Right lobe of liver (tissue), 6 donors: ENCODE measurements at regions not wholly inside any gene's neighbourhood (a gene's known extent, or its start where the extent isn't known, plus 50 kb on each side); places are given as distances from the start of the nearest gene placed in this dataset.

Experiments
- ATAC-seq, 4 donors: fragments of 200-7000 bp; cut with Tn5 transposase; one replicate each; pipeline ENCODE4 v1.9.1; 2020; ENCODE audit warnings: mild to moderate bottlenecking in 4 of 4, moderate library complexity in 4 of 4
- DNase-seq, 3 donors: peaks; one replicate each; pipeline ENCODE4 v3.0.0-alpha.2; 2020
- H3K27ac ChIP-seq, 3 donors: fragments of 200-600 bp; one replicate each; pipeline ENCODE4 v1.8.0; 2022
- H3K27me3 ChIP-seq, 2 donors: fragments of 200-600 bp; one replicate each; pipeline ENCODE4 v1.8.0; 2022
- H3K36me3 ChIP-seq, 4 donors: fragments of 200-600 bp; sonication (generic) in 1 of 4; one replicate each; pipeline versions ENCODE4 v1.5.1 to v1.8.0; 2017 to 2022; ENCODE audit warnings: control low read depth in 1 of 4
- H3K4me1 ChIP-seq, 4 donors: fragments of 200-600 bp; sonication (generic) in 1 of 4; one replicate each; pipeline versions ENCODE4 v1.5.1 to v1.8.0; 2017 to 2022; ENCODE audit warnings: control low read depth in 1 of 4
- H3K4me3 ChIP-seq, 3 donors: fragments of 200-600 bp; one replicate each; pipeline ENCODE4 v1.8.0; 2022
- H3K9me3 ChIP-seq, 4 donors: fragments of 200-600 bp; sonication (generic) in 1 of 4; one replicate each; pipeline versions ENCODE4 v1.5.1 to v1.8.0; 2017 to 2022; ENCODE audit warnings: control low read depth in 1 of 4
- CTCF ChIP-seq, 4 donors: fragments of 200-600 bp in 3 of 4; fragments of 450-650 bp in 1 of 4; IDR thresholded peaks; one replicate each; pipeline versions ENCODE4 v1.5.1 to v1.8.0; 2016 to 2022; ENCODE audit warnings: antibody characterized with exemption in 4 of 4, mild to moderate bottlenecking in 2 of 4
- POLR2A ChIP-seq: fragments of 450-650 bp; IDR thresholded peaks from one replicate; pipeline ENCODE4 v1.6.1; 2017; ENCODE audit warnings: antibody characterized with exemption, mild to moderate bottlenecking
- WGBS: methylation state at CpG from one replicate; pipeline ENCODE4 v1.1.6; 2018; ENCODE audit warnings: low coverage, low lambda C conversion rate; ENCODE audit not compliant: insufficient coverage; ENCODE audit errors: missing lambda C conversion rate; 5-methylcytosine and 5-hydroxymethylcytosine counted together
- intact Hi-C, 2 donors: fragments of 100-400 bp; cut with DNase I; formaldehyde crosslinking; loops; one replicate each; pipeline versions ENCODE4 v1.11.2 to v1.14.1; 2022
- donor health status: DM: no; HTN: yes; CAD: no.
- donor health status: DM: no; HTN: no; CAD: no.
- donor health status: DM: no; HTN: no; CAD: no.
- donor health status: DM: no; HTN: yes; CAD: no.
- donor health status: DM: no; HTN: yes; CAD: no.

DNA sequence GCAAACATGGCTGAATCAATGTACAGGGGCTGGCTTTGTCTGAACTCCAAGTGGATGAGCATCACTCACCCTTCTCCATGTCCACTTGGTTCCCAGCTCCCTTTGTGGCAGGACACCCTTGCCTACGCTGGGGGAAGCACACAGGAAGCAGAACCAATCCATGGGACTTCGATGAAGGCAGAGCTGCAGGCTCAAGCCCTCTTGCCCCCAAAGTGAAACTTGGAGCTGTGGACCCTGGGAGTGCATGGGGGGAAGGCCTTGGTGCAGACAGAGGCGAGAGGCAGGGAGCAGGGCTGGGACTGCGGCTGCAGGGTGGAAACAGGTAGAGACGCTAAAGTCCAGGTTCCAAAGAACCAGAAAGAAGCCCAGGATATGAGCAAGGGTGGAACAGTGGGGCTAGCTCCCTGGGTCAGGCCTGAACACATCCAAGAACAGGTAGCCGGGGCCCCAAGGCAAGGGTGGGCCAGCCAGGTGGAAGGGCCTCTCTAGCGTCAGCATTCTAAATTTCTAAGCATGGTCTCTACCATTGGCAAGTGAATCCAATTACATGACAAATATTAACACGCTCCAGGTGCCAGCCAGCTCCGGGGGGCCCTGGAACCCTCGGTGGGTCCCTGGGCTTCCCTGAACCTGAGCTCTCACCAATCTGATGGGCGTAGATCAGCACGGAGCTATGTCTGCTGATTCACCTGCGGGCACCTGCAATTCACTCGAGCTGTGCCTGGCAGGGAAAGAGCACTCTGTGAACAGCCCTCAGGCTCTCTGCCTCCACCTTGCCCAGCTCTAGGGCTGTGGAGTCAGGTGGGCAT is 532.8 kb downstream of the BRD1 start:
- Histone ChIP-seq H3K4me3 (no peak overlapping the region), H3K4me1 (no peaks in the 10 kb centered on the region), H3K9me3 (no peaks in the 10 kb centered on the region), H3K36me3 (no peaks in the 10 kb centered on the region), H3K27ac (no peak overlapping the region), H3K27me3 (no peaks in the 10 kb centered on the region)
- WGBS, result 40% methylated on average over 1 of the region's 14 CpGs
- intact Hi-C loops, result no loop called here
- no peak for TF ChIP-seq POLR2A
- no peak for TF ChIP-seq CTCF (IDR thresholded peaks at IDR 0.05)
- no peak for DNase-seq
- ATAC-seq, result no peak

DNA sequence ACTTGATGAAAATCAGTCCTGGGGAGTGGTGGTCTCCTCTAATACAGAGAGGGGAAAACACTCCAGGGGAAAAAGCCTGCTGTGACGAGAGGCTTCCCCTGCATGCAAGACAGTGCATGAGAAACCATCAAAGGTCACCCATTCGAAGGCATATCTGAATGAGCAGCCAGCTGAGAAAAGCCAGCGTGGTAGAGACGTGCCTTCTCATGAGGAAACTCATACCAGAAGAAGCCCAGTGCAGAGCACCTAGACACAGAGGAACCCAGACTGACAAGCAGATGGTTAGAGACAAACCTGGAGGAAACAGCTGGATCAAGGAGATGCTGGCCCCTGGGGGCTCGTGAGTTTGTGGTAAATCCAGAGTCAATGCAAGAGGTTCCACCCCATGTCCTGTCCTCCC is 534.8 kb downstream of the BRD1 start:
- H3K4me1 ChIP-seq, result no peaks in the 10 kb centered on the region
- H3K27ac ChIP-seq, result no peak overlapping the region
- intact Hi-C loops, result no loop called here
- 30% methylated on average over 4 of the region's 5 CpGs for WGBS
- no peak overlapping the region for H3K4me3 ChIP-seq
- H3K36me3 ChIP-seq, result no peaks in the 10 kb centered on the region
- DNase-seq (no peak), ATAC-seq (no peak)
- H3K27me3 ChIP-seq, result no peaks in the 10 kb centered on the region
- H3K9me3 ChIP-seq, result no peaks in the 10 kb centered on the region
- TF ChIP-seq POLR2A (no peak), CTCF (IDR thresholded peaks at IDR 0.05) (no peak)

DNA sequence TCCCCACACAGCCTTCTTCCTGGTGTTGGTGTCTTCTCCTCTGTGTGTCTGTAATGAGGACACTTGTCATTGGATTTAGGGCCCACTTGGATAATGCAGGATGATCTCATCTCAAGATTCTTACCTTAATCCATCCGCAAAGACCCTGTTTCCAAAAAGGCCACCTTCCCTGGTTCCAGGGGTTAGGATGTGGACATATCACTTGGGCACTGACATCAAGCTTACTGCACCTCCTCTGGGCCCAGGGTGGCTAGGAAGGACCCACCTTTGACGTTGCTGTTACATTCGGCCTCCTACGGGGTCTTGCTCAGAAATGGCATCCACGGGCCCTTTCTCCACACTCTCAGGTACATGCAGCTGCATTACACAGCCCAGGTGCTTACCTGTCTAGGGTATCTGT is 535.9 kb downstream of the BRD1 start:
- intact Hi-C loops, result no loop called here
- TF ChIP-seq CTCF (IDR thresholded peaks at IDR 0.05), result no peak
- TF ChIP-seq POLR2A, result no peak
- Histone ChIP-seq H3K36me3 (no peaks in the 10 kb centered on the region), H3K27ac (no peak overlapping the region), H3K27me3 (no peaks in the 10 kb centered on the region), H3K4me1 (no peaks in the 10 kb centered on the region), H3K9me3 (no peaks in the 10 kb centered on the region), H3K4me3 (no peak overlapping the region)
- no peak for DNase-seq
- 48% methylated on average over 3 of the region's 5 CpGs for WGBS
- ATAC-seq, result no peak

GRCh38 chr22:49291169-49291568 is 536.5 kb downstream of the BRD1 start:
- TF ChIP-seq POLR2A, result no peak
- TF ChIP-seq CTCF (IDR thresholded peaks at IDR 0.05), result no peak
- intact Hi-C loops, result no loop called here
- no peaks in the 10 kb centered on the region for H3K4me1 ChIP-seq
- no peak overlapping the region for H3K27ac ChIP-seq
- DNase-seq (no peak), ATAC-seq (no peak)
- no peaks in the 10 kb centered on the region for H3K9me3 ChIP-seq
- no peaks in the 10 kb centered on the region for H3K27me3 ChIP-seq
- H3K36me3 ChIP-seq, result no peaks in the 10 kb centered on the region
- 60% methylated on average over 4 of the region's 13 CpGs for WGBS
- no peak overlapping the region for H3K4me3 ChIP-seq
